NT2/D1 (cell line): ENCODE measurements at regions not wholly inside any gene's neighbourhood (a gene's known extent, or its start where the extent isn't known, plus 50 kb on each side); places are given as distances from the start of the nearest gene placed in this dataset.

Experiments
- SUZ12 ChIP-seq: IDR thresholded peaks from 2 replicates; pipeline ENCODE4 v1.6.1; 2011; ENCODE audit not compliant: insufficient read length, insufficient read depth; ENCODE audit errors: extremely low read depth
- ZNF274 ChIP-seq: IDR thresholded peaks from 2 replicates; pipeline ENCODE4 v1.6.1; 2011; ENCODE audit warnings: mild to moderate bottlenecking, low read depth, low read length

DNA sequence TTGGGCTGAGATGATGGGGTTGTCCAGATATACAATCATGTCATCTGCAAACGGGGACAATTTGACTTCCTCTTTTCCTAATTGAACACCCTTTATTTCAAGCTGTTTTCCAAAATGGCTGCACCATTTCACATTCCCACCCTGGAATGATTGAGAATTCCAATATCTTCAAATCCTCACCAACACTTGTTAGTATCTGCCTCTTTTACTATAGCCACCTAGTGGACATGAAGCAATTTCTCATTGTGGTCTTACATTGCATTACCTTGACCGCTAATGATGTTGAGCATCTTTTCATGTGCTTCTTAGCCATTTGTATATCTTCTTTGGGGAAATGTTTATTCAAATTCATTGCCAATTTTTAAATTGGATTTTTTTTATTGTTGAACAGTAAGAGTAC lies 364.8 kb downstream of the SMARCA1 start:
- TF ChIP-seq ZNF274 (no peak), SUZ12 (no peak)
